ENCODE measurements at regions not wholly inside any gene's neighbourhood (a gene's known extent, or its start where the extent isn't known, plus 50 kb on each side); places are given as distances from the start of the nearest gene placed in this dataset.

- TF ChIP-seq CTCF (IDR thresholded peaks at IDR 0.05) (no peak), EZH2phosphoT487 (IDR thresholded peaks at IDR 0.05) (no peak)
These were observed 200.5 kb downstream of the OMA1 start for GRCh38 chr1:58346036-58346355.

All from neural progenitor cell (in vitro differentiated cells).